Upper lobe of left lung (tissue), 4 donors: ENCODE measurements at regions not wholly inside any gene's neighbourhood (a gene's known extent, or its start where the extent isn't known, plus 50 kb on each side); places are given as distances from the start of the nearest gene placed in this dataset.

Experiments used
- CTCF ChIP-seq, 6 experiments: fragments of 450-650 bp in 4 of 6; fragments of 200-600 bp in 2 of 6; sonication (generic) in 2 of 6; IDR thresholded peaks; one replicate each; pipeline ENCODE4 v1.5.1; 2016 to 2019; ENCODE audit warnings: antibody characterized with exemption in 6 of 6
- EP300 ChIP-seq, 4 donors: sonication (generic); formaldehyde crosslinking; IDR thresholded peaks; one replicate each; pipeline ENCODE4 v1.5.1; 2017; ENCODE audit warnings: antibody characterized with exemption in 4 of 4, control low read depth in 2 of 4
- POLR2AphosphoS5 ChIP-seq, 2 donors: sonication (generic); formaldehyde crosslinking; IDR thresholded peaks; one replicate each; pipeline ENCODE4 v1.5.1; 2017; ENCODE audit warnings: antibody characterized with exemption in 2 of 2

DNA sequence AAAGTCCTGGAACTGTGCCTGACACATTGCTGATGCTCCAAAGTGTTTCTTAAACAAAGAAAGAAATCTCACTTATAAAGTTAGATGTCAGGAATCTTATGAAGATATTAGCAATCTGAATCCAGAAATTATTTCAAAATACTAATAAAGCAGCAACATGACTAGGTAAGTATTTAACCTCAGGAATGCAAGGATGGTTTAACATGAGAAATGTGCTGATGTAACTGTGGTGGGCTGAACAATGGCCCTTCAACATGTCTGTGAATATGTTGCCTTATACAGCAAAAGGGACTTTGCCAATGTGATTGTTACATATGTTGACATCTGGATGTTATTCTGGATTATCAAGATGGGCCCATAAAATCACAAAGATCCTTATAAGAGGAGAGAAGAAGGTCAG lies 87.1 kb downstream of the TEX36 start:
- TF ChIP-seq CTCF (IDR thresholded peaks at IDR 0.05) (no peak), POLR2AphosphoS5 (IDR thresholded peaks at IDR 0.05) (no peak), EP300 (IDR thresholded peaks at IDR 0.05) (no peak)
